ENCODE measurements at regions not wholly inside any gene's neighbourhood (a gene's known extent, or its start where the extent isn't known, plus 50 kb on each side); places are given as distances from the start of the nearest gene placed in this dataset.

DNA sequence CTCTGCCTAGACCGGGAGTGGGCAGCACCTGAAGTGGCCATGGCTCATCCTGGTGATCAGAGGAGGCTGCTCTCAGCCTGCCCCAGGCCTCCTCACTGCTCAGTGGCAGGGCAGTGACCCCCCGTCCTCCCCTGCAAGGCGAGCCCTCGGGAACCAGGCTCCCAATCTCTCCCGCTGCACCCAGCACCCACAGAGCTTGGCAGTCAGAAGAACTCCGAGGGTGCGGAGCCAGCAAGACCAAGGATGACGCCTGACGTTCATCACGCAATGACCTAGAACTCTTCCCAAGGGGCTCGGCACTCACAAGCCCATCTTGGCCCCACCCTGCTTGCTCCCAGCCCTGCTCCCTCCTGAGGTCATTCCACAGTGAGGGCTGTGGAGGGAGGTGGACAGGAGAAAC, 189.8 kb upstream of the SALL3 start:
- no peak for ATAC-seq

DNA sequence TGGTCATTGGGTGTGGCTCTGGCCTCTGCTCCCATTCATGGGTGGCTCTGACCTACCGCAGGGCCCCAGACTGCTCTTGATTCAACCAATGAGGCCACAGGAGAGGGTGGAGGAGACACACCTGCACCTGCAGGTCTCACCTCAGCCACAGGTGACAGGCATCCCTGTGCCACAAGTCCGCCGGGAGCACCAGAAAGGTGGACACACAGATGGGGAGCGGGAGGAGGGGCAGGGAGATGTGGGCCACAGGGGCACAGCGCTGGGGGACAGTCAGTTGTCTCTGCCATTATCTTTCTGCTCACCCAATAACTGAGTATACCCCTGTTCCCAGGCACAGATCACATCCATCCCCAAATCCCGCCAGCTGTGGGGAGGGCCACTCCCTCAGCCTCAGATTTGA, 189.1 kb upstream of the SALL3 start:
- H3K27me3 Mint-ChIP-seq (ENCODE audit: low read depth), result no peaks in the 10 kb centered on the region
- ChIA-PET CTCF (no interaction called here), POLR2A (no interaction called here)
- H3K9me3 Mint-ChIP-seq (ENCODE audit: insufficient read depth), result no peaks in the 10 kb centered on the region
- DNase-seq (no peak), ATAC-seq (no peak)
- no peaks in the 10 kb centered on the region for H3K36me3 Mint-ChIP-seq (ENCODE audit: low read depth)
- no peak overlapping the region for H3K4me3 Mint-ChIP-seq
- no peaks in the 10 kb centered on the region for H3K4me1 Mint-ChIP-seq (ENCODE audit: low read depth)
- no peak overlapping the region for H3K27ac Mint-ChIP-seq

More for the DNA sequence above, 189.8 kb upstream of the SALL3 start:
- H3K27me3 Mint-ChIP-seq (ENCODE audit: low read depth), result no peaks in the 10 kb centered on the region
- no peak overlapping the region for H3K4me3 Mint-ChIP-seq
- H3K4me1 Mint-ChIP-seq (ENCODE audit: low read depth), result no peaks in the 10 kb centered on the region
- DNase-seq, result no peak
- POLR2A ChIA-PET, result no interaction called here
- no peaks in the 10 kb centered on the region for H3K9me3 Mint-ChIP-seq (ENCODE audit: insufficient read depth)
- CTCF ChIA-PET, result no interaction called here
- no peak overlapping the region for H3K27ac Mint-ChIP-seq
- no peaks in the 10 kb centered on the region for H3K36me3 Mint-ChIP-seq (ENCODE audit: low read depth)

DNA sequence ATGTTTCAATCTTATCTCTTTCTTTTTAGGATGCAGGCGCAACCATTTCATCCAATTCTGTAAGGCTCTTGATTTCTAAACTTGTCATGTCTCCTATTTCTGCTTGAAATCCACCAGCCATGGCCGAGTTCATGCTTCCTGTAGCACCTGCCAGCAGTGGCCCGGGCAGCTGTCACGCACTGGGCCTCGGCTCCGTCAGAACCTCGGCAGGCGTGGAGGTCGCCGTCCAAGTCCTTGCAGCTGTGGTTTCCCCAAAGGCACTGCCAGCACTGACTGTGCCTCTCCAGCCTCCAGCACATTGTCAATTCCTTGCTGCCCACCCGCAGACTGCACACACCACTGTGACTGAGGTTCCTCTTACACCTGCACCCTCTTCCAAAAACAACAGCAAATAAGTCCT, 188.7 kb upstream of the SALL3 start:
- DNase-seq, result no peak
- CTCF ChIA-PET, result no interaction called here
- POLR2A ChIA-PET, result no interaction called here
- no peak for ATAC-seq
- no peaks in the 10 kb centered on the region for H3K27me3 Mint-ChIP-seq (ENCODE audit: low read depth)
- H3K4me1 Mint-ChIP-seq (ENCODE audit: low read depth), result no peaks in the 10 kb centered on the region
- H3K36me3 Mint-ChIP-seq (ENCODE audit: low read depth), result no peaks in the 10 kb centered on the region
- no peak overlapping the region for H3K27ac Mint-ChIP-seq
- no peaks in the 10 kb centered on the region for H3K9me3 Mint-ChIP-seq (ENCODE audit: insufficient read depth)
- H3K4me3 Mint-ChIP-seq, result no peak overlapping the region

DNA sequence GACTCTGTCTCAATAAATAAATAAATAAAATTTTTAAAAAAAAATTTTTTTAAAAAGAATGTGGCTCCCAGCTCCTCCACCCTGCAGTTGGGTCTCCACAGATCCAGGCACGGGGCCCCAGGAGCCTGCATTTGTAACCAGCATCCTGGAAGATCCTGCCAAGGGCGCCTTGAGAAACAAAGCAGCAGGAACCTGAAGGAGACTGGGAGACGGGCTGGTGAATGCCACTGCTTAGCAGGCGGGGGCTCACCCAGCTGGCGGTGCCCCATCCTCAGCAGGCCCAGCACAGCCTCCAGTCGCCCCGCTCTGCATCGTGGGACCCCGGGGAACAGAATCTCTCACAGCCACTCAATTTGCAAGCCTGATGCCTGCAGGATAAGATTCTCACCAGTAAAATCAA, 187.5 kb upstream of the SALL3 start:
- H3K27me3 Mint-ChIP-seq (ENCODE audit: low read depth), result no peaks in the 10 kb centered on the region
- DNase-seq (no peak), ATAC-seq (no peak)
- POLR2A ChIA-PET, result no interaction called here
- H3K9me3 Mint-ChIP-seq (ENCODE audit: insufficient read depth), result no peaks in the 10 kb centered on the region
- no peak overlapping the region for H3K4me3 Mint-ChIP-seq
- H3K4me1 Mint-ChIP-seq (ENCODE audit: low read depth), result no peaks in the 10 kb centered on the region
- H3K27ac Mint-ChIP-seq, result no peak overlapping the region
- CTCF ChIA-PET, result no interaction called here
- H3K36me3 Mint-ChIP-seq (ENCODE audit: low read depth), result no peaks in the 10 kb centered on the region

DNA sequence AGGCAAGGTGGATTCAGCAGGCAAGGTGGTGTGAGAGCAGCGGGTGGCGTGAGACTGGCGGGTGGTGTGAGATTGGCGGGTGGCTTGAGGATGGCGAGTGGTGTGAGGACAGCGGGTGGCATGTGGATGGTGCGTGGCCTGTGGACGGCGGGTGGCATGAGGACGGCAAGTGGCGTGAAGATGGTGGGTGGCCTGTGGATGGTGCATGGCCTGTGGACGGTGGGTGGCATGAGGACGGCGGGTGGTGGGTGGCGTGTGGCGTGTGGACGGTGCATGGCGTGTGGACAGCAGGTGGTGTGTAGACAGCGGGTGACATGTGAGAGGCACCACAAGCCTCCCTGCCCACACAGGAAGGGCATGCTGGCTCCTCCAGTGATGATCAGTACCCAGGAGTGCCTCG, 186.9 kb upstream of the SALL3 start:
- Mint-ChIP-seq H3K4me3 (no peak overlapping the region), H3K27me3 (ENCODE audit: low read depth) (no peaks in the 10 kb centered on the region), H3K27ac (no peak overlapping the region), H3K36me3 (ENCODE audit: low read depth) (no peaks in the 10 kb centered on the region), H3K9me3 (ENCODE audit: insufficient read depth) (no peaks in the 10 kb centered on the region), H3K4me1 (ENCODE audit: low read depth) (no peaks in the 10 kb centered on the region)
- ATAC-seq (no peak), DNase-seq (no peak)
- CTCF ChIA-PET, result no interaction called here
- POLR2A ChIA-PET, result no interaction called here

DNA sequence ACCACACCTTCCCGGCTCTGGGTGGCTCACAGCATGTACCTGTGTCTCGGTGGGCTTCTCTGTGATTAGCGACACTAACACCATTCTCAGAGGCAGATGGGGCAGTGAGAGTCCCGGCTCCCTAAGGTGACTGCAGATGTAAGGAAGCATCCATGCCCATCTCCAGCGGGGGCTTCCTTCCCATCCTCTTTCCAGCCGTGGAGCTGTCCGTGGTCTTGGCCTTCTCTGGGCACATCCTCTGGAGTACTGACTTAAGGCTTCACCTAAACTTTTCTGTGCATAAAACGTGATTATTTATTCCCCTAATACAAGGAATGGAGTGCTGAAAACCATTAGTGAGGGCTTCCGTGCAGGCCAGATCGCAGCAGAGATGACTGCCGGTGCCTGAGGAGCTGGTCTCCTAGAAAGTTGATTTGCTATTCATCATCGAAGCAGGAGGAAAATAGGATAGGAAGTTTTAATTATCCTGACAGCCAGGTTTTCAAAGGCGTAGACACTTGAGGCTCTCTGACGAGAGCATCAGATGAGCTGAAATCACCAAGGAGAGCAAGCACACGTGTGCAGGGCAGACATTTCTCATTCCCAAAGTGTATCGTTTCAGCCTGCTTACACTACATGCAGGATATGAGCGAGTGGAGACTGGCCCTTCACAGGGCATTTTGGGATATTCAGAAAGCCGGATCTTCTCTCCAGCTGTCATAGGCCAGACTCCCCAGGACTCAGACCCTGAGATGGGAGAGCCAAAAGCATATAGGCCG, 186.1 kb upstream of the SALL3 start:
- ATAC-seq (no peak), DNase-seq (no peak)
- ChIA-PET CTCF (no interaction called here), POLR2A (no interaction called here)
- Mint-ChIP-seq H3K4me3 (no peak overlapping the region), H3K27ac (no peak overlapping the region), H3K4me1 (ENCODE audit: low read depth) (no peaks in the 10 kb centered on the region), H3K27me3 (ENCODE audit: low read depth) (no peaks in the 10 kb centered on the region), H3K9me3 (ENCODE audit: insufficient read depth) (no peaks in the 10 kb centered on the region), H3K36me3 (ENCODE audit: low read depth) (no peaks in the 10 kb centered on the region)

DNA sequence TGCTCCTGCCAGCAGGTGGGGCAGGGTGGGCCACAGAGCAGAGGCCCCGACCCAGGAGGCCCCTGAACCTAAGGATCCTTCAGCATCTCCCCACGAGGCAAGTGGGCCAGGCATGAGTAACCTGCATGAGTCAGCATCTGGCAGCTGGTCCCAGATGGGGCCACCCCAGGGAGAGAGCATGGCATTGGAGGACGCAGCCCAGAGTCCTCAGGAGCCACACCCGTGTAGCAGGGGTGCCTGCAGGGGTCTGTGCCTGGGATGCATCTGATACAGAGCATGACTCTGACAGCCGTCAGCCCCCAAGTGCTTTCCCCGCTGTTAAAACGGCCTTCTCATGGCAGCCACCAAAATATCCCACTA, 185.6 kb upstream of the SALL3 start:
- Mint-ChIP-seq H3K9me3 (ENCODE audit: insufficient read depth) (no peaks in the 10 kb centered on the region), H3K27me3 (ENCODE audit: low read depth) (no peaks in the 10 kb centered on the region), H3K4me1 (ENCODE audit: low read depth) (no peaks in the 10 kb centered on the region), H3K36me3 (ENCODE audit: low read depth) (no peaks in the 10 kb centered on the region), H3K27ac (no peak overlapping the region), H3K4me3 (no peak overlapping the region)
- CTCF ChIA-PET, result no interaction called here
- DNase-seq, result no peak
- no peak for ATAC-seq
- POLR2A ChIA-PET, result no interaction called here

DNA sequence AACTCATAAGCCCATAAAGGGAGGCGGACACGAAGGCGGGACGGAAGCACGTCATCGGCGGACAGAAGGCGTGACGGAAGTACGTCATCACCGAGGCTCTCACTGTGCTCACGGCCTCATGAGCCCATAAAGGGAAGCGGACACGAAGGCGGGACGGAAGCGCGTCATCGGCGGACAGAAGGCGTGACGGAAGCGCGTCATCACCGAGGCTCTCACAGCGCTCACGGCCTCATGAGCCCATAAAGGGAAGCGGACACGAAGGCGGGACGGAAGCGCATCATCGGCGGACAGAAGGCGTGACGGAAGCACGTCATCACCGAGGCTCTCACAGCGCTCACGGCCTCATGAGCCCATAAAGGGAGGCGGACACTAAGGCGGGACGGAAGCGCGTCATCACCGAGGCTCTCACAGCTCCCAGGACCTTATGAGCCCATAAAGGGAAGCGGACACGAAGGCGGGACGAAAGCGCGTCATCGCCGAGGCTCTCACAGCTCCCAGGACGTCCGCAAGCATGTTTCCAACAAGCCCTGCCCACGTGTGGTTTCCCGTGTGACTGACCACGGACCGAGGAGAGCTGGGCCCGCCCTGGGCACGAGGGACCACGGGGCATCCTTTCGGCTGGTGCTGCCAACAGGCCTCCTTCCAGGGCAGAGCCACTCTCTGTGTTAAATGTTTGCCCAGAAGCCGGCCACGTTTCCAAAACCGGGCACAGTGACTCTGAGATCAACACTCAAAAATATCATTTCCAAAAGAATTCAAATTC, 182.7 kb upstream of the SALL3 start:
- Mint-ChIP-seq H3K4me3 (no peak overlapping the region), H3K27me3 (ENCODE audit: low read depth) (no peaks in the 10 kb centered on the region), H3K4me1 (ENCODE audit: low read depth) (no peaks in the 10 kb centered on the region), H3K9me3 (ENCODE audit: insufficient read depth) (no peaks in the 10 kb centered on the region), H3K36me3 (ENCODE audit: low read depth) (no peaks in the 10 kb centered on the region), H3K27ac (no peak overlapping the region)
- POLR2A ChIA-PET, result no interaction called here
- DNase-seq (no peak), ATAC-seq (no peak)
- CTCF ChIA-PET, result no interaction called here

DNA sequence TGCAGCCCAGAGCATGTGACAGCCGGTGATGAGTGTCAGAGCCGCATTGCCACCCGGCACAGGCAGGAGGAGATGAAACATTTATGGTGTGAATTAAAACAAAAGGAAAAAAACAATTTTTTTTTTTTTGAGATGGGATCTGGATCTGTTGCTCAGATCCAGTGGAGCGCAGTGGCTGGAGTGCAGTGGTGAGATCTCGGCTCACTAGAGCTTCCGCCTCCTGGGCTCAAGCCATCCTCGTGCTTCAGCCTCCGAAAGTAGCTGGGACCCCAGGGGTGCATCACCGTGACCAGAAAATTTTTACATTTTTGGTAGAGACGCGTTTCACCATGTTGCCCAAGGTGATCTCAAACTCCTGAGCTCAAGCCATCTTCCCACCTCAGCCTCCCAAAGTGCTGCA, 182.1 kb upstream of the SALL3 start:
- H3K27ac Mint-ChIP-seq, result no peak overlapping the region
- POLR2A ChIA-PET, result no interaction called here
- H3K4me3 Mint-ChIP-seq, result no peak overlapping the region
- no peaks in the 10 kb centered on the region for H3K4me1 Mint-ChIP-seq (ENCODE audit: low read depth)
- ATAC-seq (no peak), DNase-seq (no peak)
- H3K9me3 Mint-ChIP-seq (ENCODE audit: insufficient read depth), result no peaks in the 10 kb centered on the region
- no peaks in the 10 kb centered on the region for H3K36me3 Mint-ChIP-seq (ENCODE audit: low read depth)
- CTCF ChIA-PET, result no interaction called here
- no peaks in the 10 kb centered on the region for H3K27me3 Mint-ChIP-seq (ENCODE audit: low read depth)

DNA sequence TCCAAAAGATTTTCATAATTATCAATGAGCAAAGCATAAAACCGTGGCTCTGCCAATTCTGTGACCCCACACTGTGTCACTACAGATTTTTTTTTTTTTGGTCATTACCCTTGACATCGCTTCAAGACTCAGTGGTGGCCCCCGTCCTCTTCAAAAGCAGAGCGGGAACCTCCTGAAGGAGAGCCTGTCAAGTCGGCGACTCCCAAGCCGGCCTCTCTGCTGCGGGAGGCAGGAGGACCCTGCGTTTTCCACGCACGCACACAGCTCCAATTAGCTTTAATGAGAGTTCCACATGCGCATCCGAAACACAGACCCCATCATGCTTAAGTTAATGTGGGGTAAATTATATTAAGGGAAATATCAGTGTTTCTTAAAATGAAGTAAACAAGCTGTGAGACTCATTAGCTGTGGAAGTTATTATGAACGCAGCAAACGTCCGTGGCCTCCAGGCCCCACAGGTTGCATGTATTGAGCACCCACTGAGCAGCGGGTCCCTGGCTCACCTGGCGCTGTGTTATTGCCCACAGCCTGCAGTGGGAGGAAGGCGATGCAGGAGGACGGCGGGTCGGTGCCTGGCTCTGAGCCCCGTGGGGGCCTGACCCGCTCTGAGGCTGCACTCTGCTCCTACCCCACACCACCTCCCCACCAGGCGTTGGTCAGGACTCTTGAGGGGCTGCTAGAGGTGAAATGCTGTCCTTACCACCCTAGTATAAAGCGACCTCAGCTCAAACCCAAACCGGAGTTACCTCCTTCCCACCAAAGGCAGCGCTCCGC, 181.0 kb upstream of the SALL3 start:
- POLR2A ChIA-PET, result no interaction called here
- Mint-ChIP-seq H3K27me3 (ENCODE audit: low read depth) (no peaks in the 10 kb centered on the region), H3K9me3 (ENCODE audit: insufficient read depth) (no peaks in the 10 kb centered on the region), H3K4me1 (ENCODE audit: low read depth) (no peaks in the 10 kb centered on the region), H3K27ac (no peak overlapping the region), H3K36me3 (ENCODE audit: low read depth) (no peaks in the 10 kb centered on the region), H3K4me3 (no peak overlapping the region)
- CTCF ChIA-PET, result no interaction called here
- ATAC-seq, result no peak
- DNase-seq, result no peak

DNA sequence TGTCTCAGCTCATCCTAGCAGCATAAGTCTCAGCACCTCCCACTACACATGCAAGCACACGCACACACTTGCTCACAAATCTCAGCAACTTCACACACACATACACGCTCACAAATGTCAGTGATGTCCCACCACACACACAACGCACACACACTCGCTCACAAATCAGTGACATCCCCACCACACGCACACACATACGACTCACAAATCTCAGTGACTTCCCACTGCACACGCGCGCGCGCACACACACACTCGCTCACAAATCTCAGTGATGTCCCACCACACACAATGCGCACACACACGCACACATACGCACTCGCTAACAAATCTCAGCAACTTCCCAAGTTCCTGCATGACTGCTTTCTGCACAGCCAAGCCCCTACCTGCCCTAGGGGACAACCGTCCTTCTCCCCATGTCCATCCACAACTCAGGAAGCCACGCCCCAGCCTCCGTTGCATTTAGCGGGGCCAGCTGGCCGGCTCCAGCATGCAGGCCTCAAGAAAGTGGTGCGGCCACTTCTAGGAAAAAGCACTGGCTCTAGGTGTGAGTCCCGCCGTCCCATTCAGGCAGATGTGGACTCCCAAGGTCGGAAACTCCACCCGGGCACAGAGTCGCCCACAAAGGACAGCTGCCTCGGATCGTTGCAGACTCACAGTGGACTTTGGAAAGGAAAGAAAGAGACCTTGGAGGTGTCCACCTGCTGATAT, 180.1 kb upstream of the SALL3 start:
- DNase-seq (no peak), ATAC-seq (no peak)
- ChIA-PET POLR2A (no interaction called here), CTCF (no interaction called here)
- no peaks in the 10 kb centered on the region for H3K4me1 Mint-ChIP-seq (ENCODE audit: low read depth)
- no peaks in the 10 kb centered on the region for H3K9me3 Mint-ChIP-seq (ENCODE audit: insufficient read depth)
- H3K27ac Mint-ChIP-seq, result no peak overlapping the region
- H3K36me3 Mint-ChIP-seq (ENCODE audit: low read depth), result no peaks in the 10 kb centered on the region
- no peaks in the 10 kb centered on the region for H3K27me3 Mint-ChIP-seq (ENCODE audit: low read depth)
- no peak overlapping the region for H3K4me3 Mint-ChIP-seq

All from activated CD8-positive, alpha-beta T cell treated with anti-CD3 and anti-CD28 coated beads, Interleukin-2, amount 10 ng/mL, durations not matched to agents 7 days and 5 days (primary cell).